GM23248 (cell line): ENCODE measurements at regions not wholly inside any gene's neighbourhood (a gene's known extent, or its start where the extent isn't known, plus 50 kb on each side); places are given as distances from the start of the nearest gene placed in this dataset.

ENCODE experiments used
- EZH2 ChIP-seq: fragments of 200-600 bp; sonication (generic); IDR thresholded peaks from 2 replicates; pipeline ENCODE4 v1.6.1; 2018; ENCODE audit warnings: antibody characterized with exemption, mild to moderate bottlenecking; ENCODE audit not compliant: insufficient read depth, poor library complexity, severe bottlenecking
- EZH2phosphoT487 ChIP-seq: fragments of 200-600 bp; sonication (generic); IDR thresholded peaks from 2 replicates; pipeline ENCODE4 v1.6.1; 2018; ENCODE audit warnings: antibody characterized with exemption, moderate library complexity, mild to moderate bottlenecking, low read depth; ENCODE audit not compliant: insufficient read depth

- TF ChIP-seq EZH2phosphoT487 (no peak), EZH2 (no peak)
These were observed 314.1 kb upstream of the LRRC3B start for GRCh38 chr3:26308454-26308853.
